Hematopoietic multipotent progenitor cell treated with erythropoietin and hydrocortisone succinate and interleukin-3 and kit ligand, for 4 days (in vitro differentiated cells): ENCODE measurements at regions not wholly inside any gene's neighbourhood (a gene's known extent, or its start where the extent isn't known, plus 50 kb on each side); places are given as distances from the start of the nearest gene placed in this dataset.
"Not testable (repeated sequence)": the region's sequence is repeated elsewhere in the genome, so short reads cannot be mapped to it uniquely, and the experiment has no call there.

Source experiments
- DNase-seq: peaks from one replicate; pipeline ENCODE4 v3.0.0-alpha.2; 2015

- no peak for DNase-seq
Observed at GRCh38 chr5:38143384-38143783, 115.0 kb upstream of the EGFLAM start.

- DNase-seq = no peak
Observed at GRCh38 chr5:38141665-38142064, 116.7 kb upstream of the EGFLAM start.

DNA sequence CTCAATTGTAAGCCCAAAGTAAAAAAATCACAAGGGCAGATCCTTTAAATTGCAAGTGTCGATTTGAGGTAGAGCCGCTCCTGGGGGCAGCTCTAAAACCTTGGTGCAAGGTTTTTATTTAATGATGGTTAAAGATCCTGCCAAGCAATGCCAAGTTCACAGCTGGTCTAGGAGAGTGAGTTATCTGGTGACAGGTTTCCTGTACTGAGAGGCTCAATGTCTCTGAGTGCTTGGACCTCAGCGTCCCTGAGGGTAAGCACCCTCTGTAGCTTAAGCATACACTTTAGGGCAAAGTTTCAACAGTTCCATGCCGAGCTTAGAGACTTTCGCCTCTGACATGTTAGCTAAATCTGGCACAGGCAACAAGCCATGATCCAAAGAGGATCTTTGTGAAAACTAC lies 119.8 kb upstream of the EGFLAM start:
- no peak for DNase-seq

- no peak for DNase-seq
Observed at GRCh38 chr5:38135486-38136039, 122.8 kb upstream of the EGFLAM start.

GRCh38 chr5:38134810-38135209 lies 123.5 kb upstream of the EGFLAM start:
- no peak for DNase-seq

DNA sequence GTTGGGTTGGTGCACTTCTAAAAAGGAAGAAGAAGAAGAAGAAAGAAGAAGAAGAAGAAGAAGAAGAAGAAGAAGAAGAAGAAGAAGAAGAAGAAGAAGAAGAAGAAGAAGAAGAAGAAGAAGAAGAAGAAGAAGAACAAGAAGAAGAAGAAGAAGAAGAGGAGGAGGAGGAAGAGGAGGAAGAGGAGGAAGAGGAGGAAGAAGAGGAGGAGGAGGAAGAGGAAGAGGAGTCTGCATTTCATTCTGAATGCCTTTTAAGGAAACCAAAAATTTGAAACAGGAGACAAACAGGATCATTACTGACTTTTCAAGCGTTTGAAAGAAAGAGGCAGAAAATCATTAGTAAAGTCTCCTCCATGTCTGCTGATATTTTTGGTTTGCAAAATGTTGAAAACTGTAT lies 124.1 kb upstream of the EGFLAM start:
- DNase-seq = not testable (repeated sequence)

- no peak for DNase-seq
Observed at GRCh38 chr5:38131686-38132085, 126.7 kb upstream of the EGFLAM start.

DNA sequence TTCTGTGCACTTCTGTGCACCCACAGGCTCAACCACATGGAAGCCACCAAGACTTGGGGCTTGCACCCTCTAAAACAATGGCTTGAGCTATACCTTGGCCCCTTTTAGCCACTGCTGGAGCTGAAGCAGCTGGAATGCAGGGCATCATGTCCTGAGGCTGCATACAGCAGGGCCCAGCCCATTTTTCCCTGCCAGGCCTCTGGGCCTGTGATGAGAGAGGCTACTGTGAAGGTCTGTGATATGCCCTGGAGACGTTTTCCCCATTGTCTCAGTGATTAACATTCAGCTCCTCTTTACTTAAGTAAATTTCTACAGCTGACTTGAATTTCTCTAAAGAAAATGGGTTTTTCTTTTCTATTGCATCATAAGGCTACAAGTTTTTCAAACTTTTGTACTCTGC lies 134.0 kb upstream of the EGFLAM start:
- DNase-seq = no peak

- no peak for DNase-seq
Observed at GRCh38 chr5:38121420-38121819, 136.9 kb upstream of the EGFLAM start.

GRCh38 chr5:38119836-38120235 lies 138.5 kb upstream of the EGFLAM start:
- DNase-seq = no peak

DNA sequence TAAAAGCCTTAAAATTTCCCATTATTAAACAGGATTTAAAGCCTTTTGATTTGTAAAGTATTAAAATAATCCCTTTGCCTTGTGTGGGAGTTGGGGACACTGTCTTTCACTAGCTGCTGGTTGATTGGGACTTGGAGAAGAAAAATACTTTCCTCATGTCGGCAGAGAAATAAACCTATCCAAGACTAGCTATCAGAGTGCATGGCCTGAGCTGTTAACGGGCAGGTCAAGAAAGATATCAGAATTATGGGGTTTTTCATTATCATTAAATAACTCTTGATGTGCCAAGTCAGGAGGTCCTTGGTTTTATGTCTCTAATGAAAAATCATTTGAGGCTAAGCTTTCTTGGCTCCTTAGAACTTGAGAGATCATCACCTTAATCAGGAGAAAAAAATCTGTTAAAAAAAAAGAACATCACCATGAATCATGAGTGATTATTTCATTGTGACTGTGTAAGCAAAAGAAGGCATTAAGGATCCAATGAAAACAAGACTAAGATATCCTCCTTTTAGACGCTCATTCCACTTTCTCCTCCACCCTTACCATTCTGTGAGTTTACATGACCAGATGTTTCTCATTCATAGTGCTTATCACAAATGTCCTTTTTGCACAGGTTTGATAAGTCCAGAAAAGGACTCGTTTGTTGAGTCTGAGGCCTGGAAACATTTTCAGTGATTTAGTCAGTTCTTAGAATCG lies 140.4 kb upstream of the EGFLAM start:
- DNase-seq = no peak

- DNase-seq = no peak
Observed at GRCh38 chr5:38115318-38115827, 143.0 kb upstream of the EGFLAM start.

- no peak for DNase-seq
Observed at GRCh38 chr5:38113880-38114279, 144.5 kb upstream of the EGFLAM start.

DNA sequence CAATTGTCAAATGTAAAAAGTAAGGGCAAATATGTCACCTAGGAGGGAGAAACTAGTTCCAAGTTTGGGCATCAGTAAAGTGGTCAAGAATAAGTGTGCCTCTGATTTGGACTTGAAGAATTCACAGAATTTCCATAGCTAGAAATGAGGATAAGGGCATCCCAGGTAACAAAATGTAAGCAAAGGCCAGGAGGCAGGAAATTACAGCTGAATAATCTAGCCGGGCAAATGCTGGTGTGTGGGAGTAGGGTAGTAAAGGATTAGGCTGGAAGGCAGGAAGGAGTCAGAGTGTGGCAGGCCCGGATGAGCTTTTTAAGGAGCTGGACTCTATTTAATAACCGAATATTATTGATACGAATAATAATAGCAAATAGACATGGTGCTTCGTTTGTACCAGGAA lies 144.9 kb upstream of the EGFLAM start:
- no peak for DNase-seq

DNA sequence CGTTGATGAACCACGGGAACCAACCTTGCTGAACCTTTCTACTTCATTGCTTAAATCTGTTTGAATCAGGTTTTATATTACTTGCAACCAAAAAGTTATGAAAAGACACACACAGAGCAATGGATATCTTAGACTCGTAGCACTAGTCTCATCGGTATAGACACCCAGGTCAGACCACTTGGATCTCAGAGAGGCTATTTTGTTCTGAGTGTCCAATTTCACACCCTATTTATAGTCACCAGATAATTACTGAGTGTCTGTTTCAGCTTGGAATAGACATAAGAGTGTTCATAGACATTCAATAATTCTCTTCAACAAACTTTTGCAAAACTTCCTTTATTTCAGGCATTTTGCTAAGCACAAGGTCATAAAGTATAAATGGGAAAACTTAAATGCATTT lies 145.4 kb upstream of the EGFLAM start:
- DNase-seq = no peak

DNA sequence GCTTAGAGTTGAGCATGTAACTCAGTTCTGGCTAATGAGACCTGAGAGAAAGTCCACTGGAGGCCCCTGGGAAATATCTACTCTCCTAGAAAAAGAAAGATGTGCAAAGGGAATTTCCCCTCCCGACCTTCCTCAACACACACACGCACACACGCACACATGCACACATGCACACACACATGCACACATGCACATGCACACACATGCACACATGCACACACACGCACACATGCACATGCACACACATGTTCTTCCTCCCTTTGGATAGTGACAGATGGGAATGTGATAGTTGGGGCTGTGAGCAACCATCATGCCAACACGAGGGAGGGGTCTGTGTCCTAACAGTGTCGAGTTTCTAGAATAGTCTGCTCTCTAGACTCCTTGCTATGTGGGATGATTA lies 148.2 kb upstream of the EGFLAM start:
- no peak for DNase-seq

GRCh38 chr5:38107096-38107495 lies 151.3 kb upstream of the EGFLAM start:
- DNase-seq = no peak

GRCh38 chr5:38105801-38106200 lies 152.6 kb upstream of the EGFLAM start:
- peak; percentile 44 for DNase-seq

GRCh38 chr5:38105231-38105570 lies 153.2 kb upstream of the EGFLAM start:
- no peak for DNase-seq

DNA sequence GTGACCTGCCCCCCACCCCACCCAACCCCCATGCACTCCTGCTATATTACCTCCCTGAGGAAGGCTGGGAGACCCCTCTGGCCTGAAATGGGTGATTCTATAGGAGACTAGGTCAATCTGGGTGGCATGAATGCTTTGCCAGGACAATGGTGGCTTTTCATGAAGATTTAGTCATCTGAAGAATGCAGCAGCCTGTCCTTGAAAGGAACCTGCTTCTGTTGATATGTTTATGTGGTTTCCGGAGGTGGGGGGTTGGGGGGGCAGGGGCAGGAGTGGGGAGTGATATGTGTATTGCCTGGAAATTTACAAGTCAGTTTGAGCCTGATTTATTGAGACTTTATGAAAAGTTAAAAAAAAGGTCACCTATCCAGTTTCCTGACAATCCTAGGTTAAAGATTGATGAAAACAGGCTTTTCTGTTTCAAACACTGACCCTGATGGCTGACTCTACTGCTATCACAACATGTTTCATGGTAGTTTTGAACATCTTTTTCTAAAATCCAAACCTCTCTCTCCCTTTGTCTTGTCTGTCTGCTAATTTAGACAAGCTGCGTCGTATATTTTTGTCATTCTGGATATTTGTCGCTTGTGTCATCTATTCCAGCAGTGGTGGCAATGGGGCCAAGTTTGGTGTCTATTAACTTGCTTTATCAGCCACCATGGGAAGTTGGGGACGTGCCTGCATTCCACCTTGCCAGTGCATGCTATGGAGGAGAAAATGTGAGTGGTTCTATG lies 153.7 kb upstream of the EGFLAM start:
- DNase-seq = peak; percentile 81

GRCh38 chr5:38101897-38102296 lies 156.5 kb upstream of the EGFLAM start:
- DNase-seq = no peak

DNA sequence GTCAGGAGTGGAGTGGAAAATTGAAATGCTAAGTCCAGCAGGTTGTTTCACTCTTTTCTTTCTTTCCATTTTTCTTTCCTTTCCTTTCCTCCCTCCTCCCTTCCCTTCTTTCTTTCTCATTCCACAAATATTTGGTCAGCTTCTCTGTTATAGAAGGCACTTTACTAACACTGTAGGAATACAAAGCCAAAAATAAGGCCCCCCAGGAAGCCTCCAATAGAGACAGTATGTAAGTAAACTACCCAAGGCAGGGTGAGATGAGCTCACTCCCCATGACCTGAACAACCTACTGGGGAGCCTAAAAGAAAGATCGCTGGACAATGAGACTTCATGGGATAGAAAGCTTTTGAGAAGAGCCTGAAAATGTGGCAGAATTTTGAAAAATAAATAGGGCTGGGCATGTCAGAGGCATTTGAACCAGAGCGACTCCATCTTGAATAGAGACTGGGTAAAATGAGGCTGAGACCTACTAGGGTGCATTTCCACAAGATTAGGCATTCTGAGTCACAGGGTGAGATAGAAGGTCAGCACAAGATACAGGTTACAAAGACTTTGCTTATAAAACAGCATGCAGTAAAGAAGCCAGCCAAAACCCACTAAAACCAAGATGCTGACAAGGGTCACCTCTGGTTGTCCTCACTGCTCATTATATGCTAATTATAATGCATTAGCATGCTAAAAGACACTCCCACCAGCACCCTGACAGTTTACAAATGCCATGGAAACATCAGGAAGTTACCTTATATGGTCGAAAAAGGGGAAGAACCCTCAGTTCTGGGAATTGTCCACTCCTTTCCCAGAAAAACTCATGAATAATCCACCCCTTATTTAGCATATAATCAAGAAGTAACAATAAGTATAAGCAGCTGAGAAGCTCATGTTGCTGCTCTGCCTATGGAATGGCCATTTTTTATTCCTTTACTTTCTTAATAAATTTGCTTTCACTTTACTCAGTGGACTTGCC lies 158.9 kb upstream of the EGFLAM start:
- DNase-seq = peak; percentile 7

- no peak for DNase-seq
Observed at GRCh38 chr5:38094889-38095288, 163.5 kb upstream of the EGFLAM start.
